DOHH2 (cell line): ENCODE measurements at regions not wholly inside any gene's neighbourhood (a gene's known extent, or its start where the extent isn't known, plus 50 kb on each side); places are given as distances from the start of the nearest gene placed in this dataset.

Experiments
- H3F3A ChIP-seq: fragments of 200-600 bp; sonication (generic), shearing (Covaris generic); 2 replicates; pipeline ENCODE4 v1.6.0; 2016; ENCODE audit warnings: antibody characterized with exemption, mild to moderate bottlenecking; ENCODE audit not compliant: control insufficient read depth, insufficient read depth
- H3K27ac ChIP-seq: fragments of 200-600 bp; sonication (generic); 2 replicates; pipeline ENCODE4 v1.5.1; 2014; ENCODE audit warnings: low read depth, mild to moderate bottlenecking, low read length, moderate library complexity
- H3K27me3 ChIP-seq: fragments of 200-600 bp; sonication (generic); 2 replicates; pipeline ENCODE4 v1.6.1; 2014; ENCODE audit warnings: mild to moderate bottlenecking, low read length, mixed read lengths; ENCODE audit not compliant: control insufficient read depth
- H3K36me3 ChIP-seq: fragments of 200-600 bp; sonication (generic); 2 replicates; pipeline ENCODE4 v1.6.1; 2014; ENCODE audit warnings: mild to moderate bottlenecking, low read length, moderate library complexity, mixed read lengths; ENCODE audit not compliant: control insufficient read depth
- H3K4me1 ChIP-seq: fragments of 200-600 bp; sonication (generic); 2 replicates; pipeline ENCODE4 v1.6.1; 2014; ENCODE audit warnings: mild to moderate bottlenecking, low read length, mixed read lengths; ENCODE audit not compliant: control insufficient read depth
- H3K4me2 ChIP-seq: fragments of 200-600 bp; sonication (generic); 2 replicates; pipeline ENCODE4 v1.6.0; 2014; ENCODE audit warnings: mild to moderate bottlenecking, low read length, moderate library complexity
- H3K4me3 ChIP-seq: fragments of 200-600 bp; sonication (generic); 2 replicates; pipeline ENCODE4 v1.5.1; 2014; ENCODE audit warnings: mild to moderate bottlenecking, low read length, mixed read lengths
- H3K79me2 ChIP-seq: fragments of 200-600 bp; sonication (generic); 2 replicates; pipeline ENCODE4 v1.6.1; 2014; ENCODE audit warnings: mild to moderate bottlenecking, low read length, mixed read lengths; ENCODE audit not compliant: control insufficient read depth
- H3K9me2 ChIP-seq: fragments of 200-600 bp; sonication (generic); replicated peaks from 2 replicates; pipeline ENCODE4 v1.6.1; 2014; ENCODE audit warnings: mild to moderate bottlenecking, low read length, mixed read lengths; ENCODE audit not compliant: control insufficient read depth
- H3K9me3 ChIP-seq: fragments of 200-600 bp; sonication (generic); 2 replicates; pipeline ENCODE4 v1.6.1; 2014; ENCODE audit warnings: antibody characterized with exemption, low read length, mixed read lengths; ENCODE audit not compliant: control insufficient read depth, insufficient read depth
- H4K20me1 ChIP-seq: fragments of 200-600 bp; sonication (generic); 2 replicates; pipeline ENCODE4 v1.6.0; 2014; ENCODE audit warnings: low read depth, mild to moderate bottlenecking, antibody characterized with exemption, low read length, moderate library complexity; ENCODE audit not compliant: control insufficient read depth, insufficient read depth
- EZH2phosphoT487 ChIP-seq: fragments of 200-600 bp; sonication (generic); IDR thresholded peaks from 2 replicates; pipeline ENCODE4 v1.6.1; 2017; ENCODE audit warnings: borderline replicate concordance, mild to moderate bottlenecking, antibody characterized with exemption, low read length, moderate library complexity, mixed read lengths
- TF ChIP-seq, protein P1 (sequence below): fragments of 200-600 bp; sonication (generic); IDR thresholded peaks from one replicate; pipeline ENCODE4 v1.5.1; 2014; ENCODE audit warnings: antibody characterized with exemption, mild to moderate bottlenecking, low read depth, low read length; ENCODE audit not compliant: poor library complexity, severe bottlenecking

DNA sequence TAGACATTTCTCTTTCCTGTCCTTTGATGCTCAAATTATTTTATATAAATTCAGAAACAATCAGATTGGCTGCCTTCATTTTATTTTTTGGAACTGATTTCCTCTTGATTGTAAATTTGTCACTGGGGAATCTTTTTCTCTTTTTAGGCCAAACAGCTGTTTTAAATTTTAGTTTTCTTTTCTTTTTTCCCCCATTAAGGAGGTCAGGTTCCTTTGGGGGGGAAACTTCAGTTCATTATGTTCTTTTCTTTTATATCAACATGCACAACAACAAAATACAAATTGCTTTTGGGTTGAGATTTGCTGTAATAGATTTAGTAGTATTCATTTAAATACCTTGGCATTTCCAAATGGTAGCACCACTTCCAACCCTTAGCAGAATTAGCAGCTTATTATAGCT is 264.8 kb upstream of the SPRY2 start:
- Histone ChIP-seq H3K4me2 (no peak overlapping the region), H3K79me2 (no peaks in the 10 kb centered on the region), H4K20me1 (no peaks in the 10 kb centered on the region), H3K27me3 (no peaks in the 10 kb centered on the region), H3K9me2 (no peaks in the 10 kb centered on the region), H3K4me1 (no peaks in the 10 kb centered on the region), H3K9me3 (no peaks in the 10 kb centered on the region), H3K27ac (no peak overlapping the region), H3K36me3 (no peaks in the 10 kb centered on the region), H3F3A (no peaks in the 10 kb centered on the region), H3K4me3 (no peak overlapping the region)
- TF ChIP-seq EZH2phosphoT487, result no peak
- TF ChIP-seq, protein P1, sequence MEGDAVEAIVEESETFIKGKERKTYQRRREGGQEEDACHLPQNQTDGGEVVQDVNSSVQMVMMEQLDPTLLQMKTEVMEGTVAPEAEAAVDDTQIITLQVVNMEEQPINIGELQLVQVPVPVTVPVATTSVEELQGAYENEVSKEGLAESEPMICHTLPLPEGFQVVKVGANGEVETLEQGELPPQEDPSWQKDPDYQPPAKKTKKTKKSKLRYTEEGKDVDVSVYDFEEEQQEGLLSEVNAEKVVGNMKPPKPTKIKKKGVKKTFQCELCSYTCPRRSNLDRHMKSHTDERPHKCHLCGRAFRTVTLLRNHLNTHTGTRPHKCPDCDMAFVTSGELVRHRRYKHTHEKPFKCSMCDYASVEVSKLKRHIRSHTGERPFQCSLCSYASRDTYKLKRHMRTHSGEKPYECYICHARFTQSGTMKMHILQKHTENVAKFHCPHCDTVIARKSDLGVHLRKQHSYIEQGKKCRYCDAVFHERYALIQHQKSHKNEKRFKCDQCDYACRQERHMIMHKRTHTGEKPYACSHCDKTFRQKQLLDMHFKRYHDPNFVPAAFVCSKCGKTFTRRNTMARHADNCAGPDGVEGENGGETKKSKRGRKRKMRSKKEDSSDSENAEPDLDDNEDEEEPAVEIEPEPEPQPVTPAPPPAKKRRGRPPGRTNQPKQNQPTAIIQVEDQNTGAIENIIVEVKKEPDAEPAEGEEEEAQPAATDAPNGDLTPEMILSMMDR, result no peak

DNA sequence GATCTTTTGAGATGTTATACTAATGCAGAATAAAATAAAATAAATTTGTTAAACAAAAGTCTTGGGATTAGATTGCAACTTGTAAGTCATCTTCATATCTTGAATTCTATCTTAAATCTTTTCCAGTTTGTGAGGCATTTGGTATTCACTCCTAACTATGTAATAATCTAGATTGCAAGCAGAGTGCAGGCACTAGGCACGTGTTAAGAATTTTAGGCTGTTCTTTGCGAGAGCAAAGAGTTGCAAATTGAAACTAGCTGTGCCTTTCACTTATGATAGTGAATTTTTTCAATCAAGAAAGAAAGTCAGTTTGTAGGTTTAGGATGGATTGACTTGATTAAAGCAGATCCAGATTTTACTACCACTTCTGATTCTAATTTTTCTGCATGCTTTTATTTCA is 264.1 kb upstream of the SPRY2 start:
- H3F3A ChIP-seq, result no peaks in the 10 kb centered on the region
- no peak overlapping the region for H3K4me3 ChIP-seq
- no peaks in the 10 kb centered on the region for H3K36me3 ChIP-seq
- H4K20me1 ChIP-seq, result no peaks in the 10 kb centered on the region
- TF ChIP-seq, protein P1, result no peak
- no peak for TF ChIP-seq EZH2phosphoT487
- no peaks in the 10 kb centered on the region for H3K27me3 ChIP-seq
- H3K4me1 ChIP-seq, result no peaks in the 10 kb centered on the region
- no peaks in the 10 kb centered on the region for H3K79me2 ChIP-seq
- H3K27ac ChIP-seq, result no peak overlapping the region
- no peaks in the 10 kb centered on the region for H3K9me2 ChIP-seq
- no peak overlapping the region for H3K4me2 ChIP-seq
- H3K9me3 ChIP-seq, result no peaks in the 10 kb centered on the region

DNA sequence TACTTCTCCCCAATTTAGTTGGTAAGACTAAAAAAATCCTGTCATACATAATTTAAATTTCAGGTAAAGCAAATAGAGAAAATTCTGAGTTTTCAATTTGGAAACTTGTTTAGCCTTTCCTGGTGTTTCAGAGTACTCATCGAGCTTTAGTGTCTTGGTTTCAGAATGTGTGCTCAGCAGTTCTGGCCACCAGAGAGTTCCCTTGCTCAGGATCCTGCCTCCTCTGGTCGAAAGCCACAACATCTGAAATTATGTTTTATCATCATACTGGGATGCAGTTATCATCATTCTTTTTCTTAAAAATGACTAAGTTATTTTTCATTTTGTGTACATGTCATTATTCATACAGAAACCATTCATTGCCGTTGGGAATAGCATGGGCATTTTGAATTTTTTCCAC is 263.2 kb upstream of the SPRY2 start:
- H3K4me1 ChIP-seq, result no peaks in the 10 kb centered on the region
- H3K9me3 ChIP-seq, result no peaks in the 10 kb centered on the region
- H3F3A ChIP-seq, result no peaks in the 10 kb centered on the region
- H4K20me1 ChIP-seq, result no peaks in the 10 kb centered on the region
- no peaks in the 10 kb centered on the region for H3K79me2 ChIP-seq
- no peak overlapping the region for H3K4me3 ChIP-seq
- H3K9me2 ChIP-seq, result no peaks in the 10 kb centered on the region
- H3K36me3 ChIP-seq, result no peaks in the 10 kb centered on the region
- no peaks in the 10 kb centered on the region for H3K27me3 ChIP-seq
- H3K27ac ChIP-seq, result no peak overlapping the region
- H3K4me2 ChIP-seq, result no peak overlapping the region
- TF ChIP-seq EZH2phosphoT487, result no peak
- TF ChIP-seq, protein P1, result no peak

DNA sequence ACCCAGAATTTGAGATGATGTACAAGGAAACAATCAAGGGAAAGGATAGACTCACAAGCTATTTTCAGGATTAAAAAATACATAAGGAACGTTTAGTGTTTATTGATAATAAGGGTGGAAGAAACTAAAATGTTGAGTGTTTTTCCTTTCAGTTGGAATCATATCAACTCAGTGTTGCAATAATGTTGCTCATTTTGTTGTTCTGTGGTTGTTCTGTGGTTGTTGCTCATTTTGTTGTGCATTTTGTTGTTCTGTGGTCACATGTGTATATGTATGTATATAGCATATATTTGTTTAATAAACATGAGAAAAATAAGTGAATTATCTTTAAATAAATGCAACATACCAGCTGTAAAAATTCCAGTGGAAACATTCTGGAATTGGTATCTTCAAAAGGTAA is 262.4 kb upstream of the SPRY2 start:
- Histone ChIP-seq H3K4me3 (no peak overlapping the region), H3K27me3 (no peaks in the 10 kb centered on the region), H3K36me3 (no peaks in the 10 kb centered on the region), H3F3A (no peaks in the 10 kb centered on the region), H3K4me1 (no peaks in the 10 kb centered on the region), H3K4me2 (no peak overlapping the region), H3K27ac (no peak overlapping the region), H4K20me1 (no peaks in the 10 kb centered on the region), H3K9me3 (no peaks in the 10 kb centered on the region), H3K9me2 (no peaks in the 10 kb centered on the region), H3K79me2 (no peaks in the 10 kb centered on the region)
- TF ChIP-seq, protein P1, result no peak
- no peak for TF ChIP-seq EZH2phosphoT487
